ENCODE measurements at regions not wholly inside any gene's neighbourhood (a gene's known extent, or its start where the extent isn't known, plus 50 kb on each side); places are given as distances from the start of the nearest gene placed in this dataset.
"Not testable (repeated sequence)": the region's sequence is repeated elsewhere in the genome, so short reads cannot be mapped to it uniquely, and the experiment has no call there.

DNA sequence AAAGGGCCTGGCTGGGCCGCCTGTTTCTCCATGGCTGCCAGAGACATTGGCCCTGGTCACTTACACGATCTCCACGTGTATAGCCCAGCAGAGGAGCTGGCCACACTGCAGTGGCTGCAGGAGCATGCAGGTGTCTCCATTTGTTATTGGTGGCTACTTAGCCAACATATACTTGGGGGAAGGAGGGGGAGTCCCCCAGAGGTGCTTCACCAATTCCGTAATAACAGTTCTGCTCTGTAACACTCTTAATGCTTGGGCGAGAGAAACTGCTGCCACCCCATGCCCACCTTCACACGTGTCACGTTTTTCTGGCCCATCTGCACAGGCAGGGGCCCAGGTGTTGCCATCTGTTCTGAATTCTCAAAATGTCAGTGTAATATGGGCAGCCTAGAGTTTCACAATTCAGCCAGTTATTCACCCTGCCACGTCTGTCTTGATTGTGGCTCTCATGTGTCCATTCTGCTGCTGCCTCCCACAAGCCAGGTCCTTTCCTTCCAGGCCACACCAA lies 353.5 kb downstream of the BCL2L11 start:
- DNase-seq (ENCODE audit: low spot score): not testable (repeated sequence)

DNA sequence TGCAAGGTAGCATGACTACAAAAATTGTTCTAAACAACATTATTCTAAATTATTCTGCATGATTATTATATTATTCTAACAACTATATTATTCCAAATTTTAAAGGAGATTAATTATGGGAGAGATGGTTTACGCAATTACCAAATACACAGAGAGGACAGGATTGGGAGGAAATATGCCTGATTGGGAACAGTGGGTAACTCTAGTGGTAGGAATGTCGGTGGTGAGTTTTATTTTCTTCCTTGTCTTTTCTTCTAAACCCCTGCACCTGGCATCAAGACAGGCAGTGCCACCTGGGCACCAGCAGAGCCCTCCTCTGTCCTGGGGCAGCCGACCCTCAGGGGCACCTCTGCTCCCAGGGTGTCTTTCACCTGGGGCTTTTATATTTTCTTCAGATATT lies 357.6 kb downstream of the BCL2L11 start:
- not testable (repeated sequence) for DNase-seq (ENCODE audit: low spot score)

DNA sequence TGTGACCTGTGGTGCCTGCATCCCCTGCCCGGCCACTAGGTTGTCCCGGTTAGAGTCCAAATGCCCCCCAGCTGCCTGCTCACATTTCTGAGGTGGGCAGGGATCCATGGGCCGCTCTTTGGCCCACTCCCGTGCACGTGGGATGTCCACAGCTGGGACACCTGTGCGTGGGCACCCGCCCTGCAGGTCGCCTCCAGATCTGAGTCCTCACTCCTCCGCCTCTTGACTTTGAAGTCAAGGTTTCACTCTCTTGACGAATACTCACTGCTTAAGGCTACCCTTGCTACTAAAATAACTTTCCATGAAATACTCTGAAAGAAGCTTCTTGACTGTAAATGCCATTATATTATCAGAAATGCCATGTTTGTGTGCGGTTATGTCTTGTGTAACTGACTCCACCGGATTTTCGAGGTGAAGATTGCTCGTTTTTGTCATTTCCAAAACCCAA lies 358.2 kb downstream of the BCL2L11 start:
- DNase-seq (ENCODE audit: low spot score): not testable (repeated sequence)

DNA sequence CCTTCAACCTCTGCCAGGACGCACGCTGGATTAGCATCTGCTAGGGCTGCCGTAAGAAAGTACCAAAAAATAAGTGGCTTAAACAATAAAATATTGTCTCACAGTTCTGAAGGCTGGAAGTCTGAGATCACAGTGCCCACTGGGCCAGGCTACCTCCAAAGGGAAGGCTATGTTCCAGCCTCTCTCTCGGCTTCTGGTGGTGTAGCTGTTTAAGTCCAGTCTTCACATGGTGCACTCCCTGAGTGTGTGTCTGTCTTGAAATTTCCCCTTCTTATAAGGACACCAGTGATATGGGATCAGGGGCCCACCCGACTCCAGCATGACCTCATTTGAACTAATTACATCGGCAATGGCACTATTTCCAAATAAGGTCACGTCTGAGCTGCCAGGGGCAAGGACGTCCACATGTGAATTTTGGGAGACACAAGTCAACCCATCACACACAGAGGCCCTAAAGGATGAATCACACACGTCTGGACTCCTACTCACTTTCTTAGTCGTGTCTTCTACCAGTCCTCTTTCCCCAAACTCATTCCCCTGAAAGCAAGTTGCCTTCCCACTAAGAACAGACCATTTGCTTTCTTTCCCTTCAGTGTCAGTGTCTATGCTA lies 359.4 kb downstream of the BCL2L11 start:
- not testable (repeated sequence) for DNase-seq (ENCODE audit: low spot score)

DNA sequence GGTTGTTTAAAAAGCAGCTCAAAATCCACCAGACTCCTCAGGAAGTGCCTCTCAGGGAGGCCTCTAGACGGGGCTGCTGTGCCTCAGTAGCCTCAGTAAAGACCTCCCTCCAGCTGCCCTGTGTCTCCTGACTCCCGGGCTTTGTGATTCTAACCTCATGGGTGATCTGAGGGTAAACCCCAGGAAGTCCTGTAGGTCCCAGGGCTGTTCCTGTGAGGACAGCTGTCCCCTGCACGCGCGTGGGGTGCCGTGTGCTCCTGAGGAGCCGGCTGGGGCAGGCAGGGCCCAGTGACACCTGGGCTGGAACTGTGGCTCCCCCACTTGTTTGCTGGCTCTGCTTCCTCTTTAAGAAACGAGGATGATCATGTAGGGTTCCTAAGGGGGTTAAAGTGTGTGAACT lies 359.9 kb downstream of the BCL2L11 start:
- not testable (repeated sequence) for DNase-seq (ENCODE audit: low spot score)

DNA sequence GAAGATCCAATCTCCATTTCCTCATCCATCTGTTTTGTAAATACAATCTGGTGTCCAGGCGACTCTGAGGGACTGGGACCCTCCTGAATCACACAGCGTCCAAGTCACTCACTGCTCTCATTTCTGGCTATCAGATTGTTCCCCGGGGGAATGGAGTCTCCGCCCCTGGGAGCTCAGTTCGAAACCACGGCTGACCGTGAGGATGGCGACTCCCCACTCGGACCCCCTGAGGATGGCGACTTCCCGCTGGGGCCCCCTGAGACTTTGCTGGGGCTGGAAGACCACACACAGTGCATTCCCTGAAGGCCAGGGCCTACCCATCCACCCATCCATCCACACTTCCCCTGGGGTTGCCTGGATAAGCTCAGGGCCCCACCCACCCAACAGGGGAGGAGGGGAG lies 360.5 kb downstream of the BCL2L11 start:
- not testable (repeated sequence) for DNase-seq (ENCODE audit: low spot score)

DNA sequence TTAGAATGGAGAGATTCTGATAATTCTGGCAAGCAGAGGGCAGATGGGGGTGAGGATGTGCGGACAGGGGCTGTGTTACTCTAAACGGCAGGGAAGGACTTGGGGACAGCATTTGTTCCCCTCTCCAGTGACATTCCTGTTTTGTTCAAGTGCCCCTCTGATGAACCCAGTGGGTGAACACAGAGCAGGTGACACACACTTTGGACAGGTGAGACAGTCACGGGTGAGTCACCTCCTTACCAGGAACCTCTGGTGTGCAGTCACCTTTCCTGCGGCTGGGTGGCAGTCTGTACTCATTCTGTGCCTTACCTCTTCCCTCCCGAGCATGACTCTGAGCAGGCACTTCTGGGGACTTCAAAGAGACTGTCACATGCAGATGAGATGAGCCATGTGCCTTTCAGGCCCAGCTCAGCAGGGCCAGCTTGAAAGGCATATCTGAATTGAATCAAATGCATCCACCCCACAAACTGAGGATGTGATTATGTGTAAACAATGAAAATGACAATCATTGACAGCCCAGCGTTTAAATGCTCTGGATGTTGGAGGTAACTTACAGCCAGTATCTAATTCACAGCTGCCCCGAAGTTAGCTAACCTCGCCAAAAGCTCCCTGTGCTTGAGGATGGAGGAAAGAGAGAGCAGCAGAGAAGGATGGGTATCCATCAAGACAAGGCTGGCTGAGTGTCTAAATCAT lies 362.4 kb downstream of the BCL2L11 start:
- not testable (repeated sequence) for DNase-seq (ENCODE audit: low spot score)

DNA sequence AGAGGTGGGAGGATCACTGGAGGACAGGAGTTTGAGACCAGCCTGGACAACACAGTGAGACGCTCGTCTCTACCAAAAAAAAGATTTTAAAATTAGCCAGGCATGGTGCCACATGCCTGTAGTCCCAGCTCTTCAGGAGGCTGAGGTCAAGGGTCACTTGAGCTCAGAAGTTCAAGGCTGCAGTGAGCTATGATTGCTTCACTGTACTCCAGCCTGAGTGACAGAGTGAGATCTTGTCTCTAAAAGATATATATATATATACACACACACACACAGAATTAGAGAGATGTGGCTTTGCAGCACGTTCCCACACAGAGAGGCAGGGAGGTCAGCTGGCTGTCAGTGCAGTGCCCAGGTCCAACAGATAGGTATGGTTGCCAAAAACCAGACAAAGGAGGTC lies 363.4 kb downstream of the BCL2L11 start:
- DNase-seq (ENCODE audit: low spot score): not testable (repeated sequence)

DNA sequence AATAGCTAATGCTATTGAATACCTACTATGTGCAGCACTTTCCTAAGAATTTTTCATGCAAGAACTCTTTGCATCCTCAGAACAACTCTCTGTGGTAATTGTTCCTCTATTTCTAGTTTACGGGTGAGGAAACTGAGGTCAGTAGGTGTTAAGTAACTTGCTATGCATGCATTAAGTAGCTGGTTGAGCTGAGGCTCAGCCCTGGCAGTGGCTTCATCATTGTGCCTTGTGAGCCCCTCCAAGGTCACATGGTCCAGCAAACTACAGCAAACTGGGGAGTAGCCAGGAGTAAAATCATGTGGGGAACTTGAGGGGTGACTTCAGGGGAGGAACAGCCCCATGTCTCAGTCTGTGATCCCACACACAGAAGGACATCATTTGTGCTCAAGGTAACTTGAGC lies 365.2 kb downstream of the BCL2L11 start:
- not testable (repeated sequence) for DNase-seq (ENCODE audit: low spot score)

DNA sequence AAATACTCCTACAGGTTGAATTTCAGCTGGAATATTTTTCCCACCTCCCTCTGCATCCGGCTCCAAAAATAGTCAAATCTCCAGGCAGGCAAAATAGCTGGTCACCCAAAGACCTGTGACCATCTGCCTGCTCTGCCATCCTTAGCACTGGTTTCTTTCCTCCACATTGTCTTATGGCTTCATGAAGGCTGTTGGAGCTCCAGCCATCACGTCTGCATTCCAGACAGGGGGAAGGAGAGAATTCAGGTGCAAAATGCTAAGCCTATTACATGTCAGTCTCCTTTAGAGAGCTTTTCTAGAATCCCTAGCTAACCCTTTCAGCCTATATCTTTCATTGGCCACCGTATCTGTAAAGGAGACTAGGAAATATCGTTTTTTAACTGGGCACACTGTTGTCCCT lies 367.7 kb downstream of the BCL2L11 start:
- not testable (repeated sequence) for DNase-seq (ENCODE audit: low spot score)

DNA sequence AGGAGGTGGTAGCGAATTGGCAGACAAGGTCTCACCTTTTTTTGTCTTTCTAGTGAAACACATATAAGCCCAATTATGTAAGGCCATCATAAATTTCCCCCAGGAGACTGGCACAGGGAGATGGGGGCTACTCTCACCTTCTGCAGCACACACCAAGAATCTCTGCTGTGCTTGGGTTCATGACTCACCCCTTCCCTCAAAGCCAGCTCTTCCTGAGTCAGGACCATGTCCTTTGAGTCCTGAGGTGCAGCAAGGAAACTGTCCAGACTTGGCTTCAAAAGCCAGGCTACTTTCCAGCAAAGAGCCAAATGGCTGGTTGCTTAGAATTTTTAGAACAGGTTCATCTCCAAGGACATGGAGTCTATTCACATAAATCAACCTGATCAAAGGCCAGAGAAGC lies 368.7 kb downstream of the BCL2L11 start:
- not testable (repeated sequence) for DNase-seq (ENCODE audit: low spot score)

DNA sequence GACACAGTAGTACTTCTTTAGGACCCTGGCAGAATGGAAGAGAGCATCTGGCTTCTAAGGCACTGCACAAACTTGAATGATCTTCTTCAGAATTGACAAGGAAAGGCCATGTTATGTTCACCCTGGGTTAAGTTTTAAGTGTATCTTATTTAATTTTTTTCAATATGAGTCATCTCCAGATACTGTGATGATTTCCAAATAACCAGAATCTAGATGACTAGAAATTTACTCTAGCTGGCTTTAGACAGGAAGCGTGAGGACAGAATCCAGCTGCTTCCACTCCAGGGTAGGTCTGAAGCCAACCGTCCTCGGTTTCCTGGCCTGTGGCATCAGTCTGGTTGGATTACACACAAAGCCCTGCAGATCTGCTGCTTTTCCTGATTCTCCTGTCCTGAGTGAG lies 370.5 kb downstream of the BCL2L11 start:
- not testable (repeated sequence) for DNase-seq (ENCODE audit: low spot score)

DNA sequence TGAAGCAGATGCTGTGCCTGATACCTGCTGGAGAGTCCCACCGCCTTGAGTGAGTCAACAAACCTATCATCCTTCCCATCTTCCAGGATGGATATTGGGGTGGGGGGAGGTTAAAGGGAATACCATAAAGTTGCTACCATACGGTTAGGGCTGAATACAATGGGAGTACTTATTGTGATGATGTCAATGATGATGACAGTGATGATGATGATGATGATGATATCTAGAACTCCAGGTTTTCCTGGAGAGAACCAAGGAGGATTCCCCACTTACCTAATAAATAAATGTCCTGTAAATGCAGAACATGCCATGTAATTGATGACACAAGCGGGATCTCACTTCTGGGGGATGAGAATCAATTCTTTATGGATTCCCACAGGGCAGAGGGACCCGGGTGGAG lies 370.9 kb downstream of the BCL2L11 start:
- not testable (repeated sequence) for DNase-seq (ENCODE audit: low spot score)

DNA sequence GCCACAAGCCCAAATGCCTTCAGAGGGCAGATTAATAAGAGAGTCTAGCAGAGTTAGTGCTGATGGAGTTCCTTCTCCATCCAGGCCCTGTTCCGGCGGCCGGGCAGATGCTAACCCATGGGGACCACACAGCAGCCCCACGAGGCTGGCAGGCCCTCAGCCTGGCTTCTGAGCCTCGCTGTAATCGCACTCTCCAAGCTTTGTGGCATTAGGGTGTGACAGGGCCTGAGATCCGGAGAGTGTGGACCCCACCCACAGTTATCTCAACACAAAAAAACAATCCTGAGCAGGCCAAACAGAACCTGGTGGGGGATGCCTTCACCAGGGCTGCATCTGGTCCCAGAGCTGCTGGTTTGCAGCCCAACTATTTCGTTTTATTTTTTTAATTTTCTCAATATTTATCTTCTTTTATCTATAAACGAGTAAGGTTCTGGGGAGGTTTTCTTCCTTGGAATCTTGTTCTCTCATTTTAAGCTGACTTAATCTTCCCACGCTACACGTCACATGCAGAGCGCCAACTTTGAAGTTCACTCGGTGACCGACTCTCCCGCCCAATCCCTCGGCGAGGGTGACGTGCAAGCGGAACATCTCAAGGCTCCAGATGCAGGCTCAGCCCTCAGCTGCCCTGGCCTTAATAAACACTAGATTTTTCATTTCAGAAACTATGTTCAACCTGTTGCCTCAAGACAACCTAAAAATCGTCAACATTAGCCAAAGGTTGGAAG lies 372.4 kb downstream of the BCL2L11 start:
- not testable (repeated sequence) for DNase-seq (ENCODE audit: low spot score)

DNA sequence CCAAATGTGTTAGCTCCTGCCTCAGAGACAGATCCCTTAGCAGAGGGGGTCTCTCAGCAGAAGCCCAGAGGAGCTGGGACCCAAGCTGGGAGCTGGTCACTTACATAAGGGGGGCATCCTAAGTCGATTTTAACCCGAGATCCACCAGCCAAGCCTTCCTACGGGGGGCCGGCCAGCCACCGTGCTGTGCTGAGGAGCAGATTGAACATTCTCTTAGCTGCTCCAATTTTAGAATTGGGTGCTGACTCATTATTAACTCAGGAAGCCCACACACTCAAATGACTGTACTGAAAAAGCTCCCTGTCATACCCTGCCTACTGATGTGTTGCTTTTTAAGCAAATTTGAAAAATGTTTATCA lies 373.0 kb downstream of the BCL2L11 start:
- not testable (repeated sequence) for DNase-seq (ENCODE audit: low spot score)

DNA sequence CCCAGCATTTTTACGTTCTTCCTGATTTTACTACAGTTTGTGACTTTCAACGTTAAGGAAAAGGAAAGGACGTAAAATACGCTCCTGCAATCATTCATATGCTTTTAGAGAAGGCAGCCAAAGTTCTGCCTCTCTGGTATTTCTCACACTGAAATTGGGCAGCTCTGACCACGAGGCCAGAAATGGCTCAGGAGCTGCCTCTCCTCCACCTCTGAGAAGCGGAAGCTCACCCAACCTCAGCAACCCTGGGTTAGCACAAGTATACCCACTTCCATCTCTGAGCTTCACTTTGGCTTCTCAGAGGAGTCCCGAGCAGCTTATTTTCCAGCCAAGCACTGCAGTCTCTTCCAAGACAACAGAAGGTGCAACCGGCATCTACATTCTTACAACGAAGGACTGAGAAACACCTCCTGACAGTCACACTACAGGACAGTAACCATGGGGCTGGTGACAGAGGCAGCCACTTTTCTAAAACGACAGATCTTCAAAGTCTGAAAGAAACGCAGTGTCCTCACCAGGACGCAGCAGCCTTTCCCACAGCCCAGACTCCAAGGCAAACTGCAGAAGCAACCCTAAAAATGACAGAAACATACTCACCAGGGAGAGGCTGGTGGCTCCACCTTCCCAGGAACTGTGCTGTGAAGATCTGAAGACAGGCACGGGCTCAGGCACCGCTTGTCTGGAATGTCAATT lies 373.7 kb downstream of the BCL2L11 start:
- not testable (repeated sequence) for DNase-seq (ENCODE audit: low spot score)

DNA sequence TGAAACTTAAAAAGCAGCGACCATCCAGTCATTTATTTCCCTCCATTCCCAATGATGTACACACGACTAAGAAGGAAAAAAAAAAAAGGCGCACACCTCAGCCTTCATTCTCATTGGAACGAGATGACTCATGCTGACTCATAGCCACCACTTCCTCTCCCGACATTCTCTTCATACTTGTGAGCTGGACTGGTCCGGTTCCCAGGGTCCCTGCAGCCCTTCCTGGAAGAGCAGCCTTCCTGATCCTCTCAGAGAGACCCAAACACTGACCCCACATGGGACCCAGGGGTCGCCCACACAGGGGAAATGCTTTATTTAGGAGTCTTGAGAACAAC lies 374.2 kb downstream of the BCL2L11 start:
- DNase-seq (ENCODE audit: low spot score): not testable (repeated sequence)

DNA sequence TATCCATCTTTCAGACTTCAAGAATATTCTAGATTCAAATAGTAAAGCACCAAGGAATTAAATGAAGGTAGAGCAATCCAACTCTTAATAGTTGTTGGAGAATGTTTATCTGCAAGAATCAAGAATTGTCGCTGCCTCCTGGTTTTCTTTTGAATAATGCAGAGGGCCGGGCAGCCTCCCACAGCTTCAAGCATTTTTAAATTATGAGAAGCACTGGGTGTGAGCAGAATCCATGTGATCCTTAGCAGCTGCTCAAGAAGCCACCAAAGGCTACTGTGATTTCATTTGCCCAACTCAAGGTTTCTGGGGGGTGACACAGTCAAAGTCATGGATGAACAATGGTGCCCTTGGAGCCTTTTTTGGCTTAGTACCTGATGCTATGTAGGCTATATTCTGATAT lies 374.9 kb downstream of the BCL2L11 start:
- not testable (repeated sequence) for DNase-seq (ENCODE audit: low spot score)

DNA sequence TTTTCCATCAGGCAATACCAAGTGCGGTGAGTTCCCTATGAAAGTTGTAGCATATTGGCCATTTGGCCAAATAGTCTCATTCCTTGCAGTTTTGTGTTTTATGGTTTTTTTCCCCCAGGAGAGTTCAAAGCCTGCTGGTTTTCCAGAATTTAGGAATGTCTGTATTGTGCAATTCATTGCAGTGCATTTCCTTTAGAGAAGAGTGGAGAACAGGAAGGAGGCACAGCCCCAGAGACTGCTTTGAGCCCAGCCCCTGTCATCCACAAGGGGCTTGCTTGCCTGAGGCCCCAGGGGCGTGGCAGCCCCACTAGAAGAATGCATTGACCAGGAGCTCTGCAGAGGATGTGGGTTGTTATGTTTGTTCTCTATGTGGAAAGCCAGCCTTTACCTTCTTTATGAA lies 375.5 kb downstream of the BCL2L11 start:
- not testable (repeated sequence) for DNase-seq (ENCODE audit: low spot score)

DNA sequence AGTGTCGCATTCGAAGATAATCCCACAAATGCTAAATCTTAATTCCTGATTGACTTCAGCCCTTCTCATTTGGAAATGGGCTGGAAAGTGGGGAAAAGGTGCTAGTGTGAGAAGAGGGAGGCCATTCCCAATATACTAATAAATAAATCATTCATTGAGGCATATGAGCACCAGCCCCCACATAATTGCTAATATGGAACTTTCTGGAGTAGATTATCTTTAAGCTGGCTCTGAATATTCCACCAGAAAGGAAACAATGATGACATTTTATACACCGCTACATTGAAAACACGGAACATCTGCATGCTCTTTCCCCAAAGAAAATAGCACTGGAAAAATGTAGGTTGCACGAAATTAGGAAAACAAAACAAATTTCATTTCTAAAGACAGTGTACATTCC lies 376.1 kb downstream of the BCL2L11 start:
- DNase-seq (ENCODE audit: low spot score): not testable (repeated sequence)

DNA sequence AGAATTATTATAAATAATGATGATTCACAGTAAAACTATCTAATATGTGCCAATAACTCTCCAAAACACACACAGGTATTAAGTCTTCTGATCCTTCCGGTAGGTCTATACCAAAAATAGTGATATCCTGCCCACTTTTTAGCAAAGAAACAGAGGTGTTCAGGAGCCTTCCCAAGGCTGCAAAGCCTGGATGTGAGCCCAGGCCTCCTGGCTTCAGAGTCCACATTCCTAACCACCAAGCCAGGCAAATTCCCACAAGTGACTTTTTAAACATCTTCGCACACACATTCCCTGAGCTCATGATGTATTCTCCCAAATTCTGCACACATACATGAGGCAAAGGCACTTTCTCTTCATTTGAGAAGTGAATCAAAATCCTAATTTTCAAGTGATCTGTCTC lies 376.6 kb downstream of the BCL2L11 start:
- DNase-seq (ENCODE audit: low spot score): not testable (repeated sequence)

DNA sequence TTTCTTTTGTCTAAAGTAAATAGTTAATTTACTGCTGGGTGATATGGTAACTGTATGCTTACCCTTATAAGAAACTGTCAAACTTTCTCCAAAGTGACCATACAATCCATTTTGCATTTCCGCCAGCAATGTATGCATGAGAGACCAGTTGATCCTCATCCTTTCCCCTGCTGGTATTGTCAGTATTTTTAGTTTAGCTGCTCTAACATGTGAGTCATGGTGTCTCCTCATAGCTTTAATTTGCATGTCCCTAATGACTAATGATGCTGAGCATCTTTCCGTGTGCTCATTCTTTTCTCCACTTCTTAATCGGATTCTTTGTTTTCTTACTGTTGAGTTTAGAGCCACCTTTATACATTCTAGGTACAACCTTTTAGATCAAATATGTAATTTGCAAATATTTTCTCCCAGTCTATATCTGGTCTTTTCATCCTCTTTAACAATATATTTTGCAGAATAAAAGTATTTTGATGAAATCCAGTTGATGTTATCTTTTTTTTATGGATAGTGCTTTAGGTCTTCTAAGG lies 379.9 kb downstream of the BCL2L11 start:
- DNase-seq (ENCODE audit: low spot score): not testable (repeated sequence)
